WTC11 (cell line): ENCODE measurements at regions not wholly inside any gene's neighbourhood (a gene's known extent, or its start where the extent isn't known, plus 50 kb on each side); places are given as distances from the start of the nearest gene placed in this dataset.

Experiments
- ATAC-seq: fragments of 200-7000 bp; cut with Tn5 transposase; 2 replicates; pipeline ENCODE4 v1.10.0; 2021; ENCODE audit warnings: mild to moderate bottlenecking, moderate library complexity
- CTCF ChIA-PET: fragments of 300-600 bp; sonication (Branson Sonifier 250); formaldehyde crosslinking; loops from one replicate; lab custom pipeline; 2021; ENCODE audit warnings: antibody characterized with exemption; lab: Charles Lee
- POLR2A ChIA-PET: fragments of 350-600 bp; sonication (Branson Sonifier 250); formaldehyde crosslinking; loops from one replicate; lab custom pipeline; 2021; ENCODE audit warnings: antibody characterized with exemption; lab: Charles Lee
- DNase-seq: peaks from one replicate; pipeline ENCODE4 v3.0.0; 2021; ENCODE audit warnings: low spot score
- H3K27ac Mint-ChIP-seq: 2 replicates; pipeline ENCODE4 v1.8.0; 2021; ENCODE audit warnings: mixed read lengths
- H3K27me3 Mint-ChIP-seq: 2 replicates; pipeline ENCODE4 v1.8.0; 2021; ENCODE audit warnings: low read depth, mild to moderate bottlenecking, moderate library complexity, mixed read lengths
- H3K36me3 Mint-ChIP-seq: 2 replicates; pipeline ENCODE4 v1.8.0; 2021; ENCODE audit warnings: mixed read lengths
- H3K4me1 Mint-ChIP-seq: 2 replicates; pipeline ENCODE4 v1.8.0; 2022; ENCODE audit warnings: mixed read lengths
- H3K4me3 Mint-ChIP-seq: 2 replicates; pipeline ENCODE4 v1.8.0; 2021; ENCODE audit warnings: mild to moderate bottlenecking, moderate library complexity, mixed read lengths
- H3K9me3 Mint-ChIP-seq: 2 replicates; pipeline ENCODE4 v1.8.0; 2021; ENCODE audit warnings: mixed read lengths
- CBFB ChIP-seq: sonication (generic); formaldehyde crosslinking; IDR thresholded peaks from 2 replicates; pipeline ENCODE4 v1.8.1; 2022; ENCODE audit warnings: mild to moderate bottlenecking, low read depth, missing genetic modification reagents
- CREB1 ChIP-seq: sonication (generic); formaldehyde crosslinking; IDR thresholded peaks from 2 replicates; pipeline ENCODE4 v1.8.0; 2023; ENCODE audit warnings: mild to moderate bottlenecking, missing genetic modification reagents
- FOXJ3 ChIP-seq: sonication (generic); formaldehyde crosslinking; IDR thresholded peaks from 2 replicates; pipeline ENCODE4 v1.9.0; 2021; ENCODE audit warnings: missing genetic modification reagents, mild to moderate bottlenecking, borderline replicate concordance
- FOXK1 ChIP-seq: sonication (generic); formaldehyde crosslinking; IDR thresholded peaks from 2 replicates; pipeline ENCODE4 v1.8.0; 2022; ENCODE audit warnings: mild to moderate bottlenecking, moderate library complexity, missing genetic modification reagents
- FOXP1 ChIP-seq: sonication (generic); formaldehyde crosslinking; IDR thresholded peaks from 2 replicates; pipeline ENCODE4 v1.8.0; 2022; ENCODE audit warnings: missing genetic modification reagents, mild to moderate bottlenecking, moderate library complexity, borderline replicate concordance
- HMGA2 ChIP-seq: fragments of 250-450 bp; sonication (Bioruptor Pico); IDR thresholded peaks from 2 replicates; pipeline ENCODE4 v1.4.0; 2021; ENCODE audit warnings: mild to moderate bottlenecking, moderate library complexity
- PRRX2 ChIP-seq: fragments of 250-450 bp; sonication (Bioruptor Pico); IDR thresholded peaks from 2 replicates; pipeline ENCODE4 v1.8.0; 2021; ENCODE audit warnings: mild to moderate bottlenecking
- RELA ChIP-seq: sonication (generic); formaldehyde crosslinking; IDR thresholded peaks from 2 replicates; pipeline ENCODE4 v1.8.1; 2022; ENCODE audit warnings: missing genetic modification reagents, mild to moderate bottlenecking, borderline replicate concordance
- RORB ChIP-seq: fragments of 250-450 bp; sonication (Bioruptor Pico); IDR thresholded peaks from 2 replicates; pipeline ENCODE4 v1.9.0; 2021; ENCODE audit warnings: mild to moderate bottlenecking
- SMAD4 ChIP-seq: sonication (generic); formaldehyde crosslinking; IDR thresholded peaks from 2 replicates; pipeline ENCODE4 v1.8.0; 2022; ENCODE audit warnings: mild to moderate bottlenecking, missing genetic modification reagents
- TEAD4 ChIP-seq: sonication (generic); formaldehyde crosslinking; IDR thresholded peaks from 2 replicates; pipeline ENCODE4 v1.8.0; 2022; ENCODE audit warnings: mild to moderate bottlenecking, missing genetic modification reagents
- ZBTB21 ChIP-seq: sonication (generic); formaldehyde crosslinking; IDR thresholded peaks from 2 replicates; pipeline ENCODE4 v1.8.1; 2023; ENCODE audit warnings: mild to moderate bottlenecking, missing genetic modification reagents, borderline replicate concordance
- ZNF281 ChIP-seq: sonication (generic); formaldehyde crosslinking; IDR thresholded peaks from 2 replicates; pipeline ENCODE4 v1.8.0; 2023; ENCODE audit warnings: mild to moderate bottlenecking, missing genetic modification reagents
- TF ChIP-seq, protein P1 (sequence below): fragments of 250-450 bp; sonication (Bioruptor Pico); conservative IDR thresholded peaks from 2 replicates; pipeline ENCODE4 v1.9.0; 2021; ENCODE audit warnings: mild to moderate bottlenecking
- TF ChIP-seq, protein P2 (sequence below): fragments of 250-450 bp; sonication (Bioruptor Pico); IDR thresholded peaks from 2 replicates; pipeline ENCODE4 v2.1.2; 2022; ENCODE audit warnings: mild to moderate bottlenecking, moderate library complexity
- TF ChIP-seq, protein P3 (sequence below): sonication (generic); formaldehyde crosslinking; IDR thresholded peaks from 2 replicates; pipeline ENCODE4 v1.8.1; 2022; ENCODE audit warnings: low read depth, mild to moderate bottlenecking, moderate library complexity, missing genetic modification reagents, borderline replicate concordance
- TF ChIP-seq, protein P4 (sequence below): sonication (generic); formaldehyde crosslinking; IDR thresholded peaks from 2 replicates; pipeline ENCODE4 v1.8.1; 2022; ENCODE audit warnings: low read depth, missing genetic modification reagents, borderline replicate concordance
- TF ChIP-seq, protein P5 (sequence below): sonication (generic); formaldehyde crosslinking; IDR thresholded peaks from 2 replicates; pipeline ENCODE4 v1.8.1; 2022; ENCODE audit warnings: mild to moderate bottlenecking, moderate library complexity, missing genetic modification reagents

DNA sequence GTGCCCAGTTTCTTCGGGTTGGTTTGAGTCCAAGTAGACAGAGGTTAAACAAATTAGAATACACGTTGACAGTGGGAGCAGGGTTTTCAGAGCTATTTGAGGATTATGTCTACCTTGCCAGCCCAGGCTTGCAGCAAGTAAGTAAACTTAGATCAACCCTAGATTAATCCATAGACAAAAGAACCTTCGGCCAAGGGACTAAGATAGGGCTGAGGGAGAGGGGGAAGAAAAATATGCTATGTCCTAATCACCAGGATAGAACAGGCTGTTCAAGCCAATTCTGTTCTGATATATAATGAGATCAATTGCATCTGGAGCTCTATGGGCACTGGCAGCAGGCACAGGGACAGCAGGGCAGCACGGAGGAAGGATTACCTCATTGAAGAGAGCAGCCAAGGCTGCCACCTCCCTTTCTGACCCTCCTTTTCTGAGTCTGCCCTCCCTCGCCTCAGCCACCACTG lies 377.7 kb downstream of the PIK3R1 start (continued):
- TF ChIP-seq, protein P1, sequence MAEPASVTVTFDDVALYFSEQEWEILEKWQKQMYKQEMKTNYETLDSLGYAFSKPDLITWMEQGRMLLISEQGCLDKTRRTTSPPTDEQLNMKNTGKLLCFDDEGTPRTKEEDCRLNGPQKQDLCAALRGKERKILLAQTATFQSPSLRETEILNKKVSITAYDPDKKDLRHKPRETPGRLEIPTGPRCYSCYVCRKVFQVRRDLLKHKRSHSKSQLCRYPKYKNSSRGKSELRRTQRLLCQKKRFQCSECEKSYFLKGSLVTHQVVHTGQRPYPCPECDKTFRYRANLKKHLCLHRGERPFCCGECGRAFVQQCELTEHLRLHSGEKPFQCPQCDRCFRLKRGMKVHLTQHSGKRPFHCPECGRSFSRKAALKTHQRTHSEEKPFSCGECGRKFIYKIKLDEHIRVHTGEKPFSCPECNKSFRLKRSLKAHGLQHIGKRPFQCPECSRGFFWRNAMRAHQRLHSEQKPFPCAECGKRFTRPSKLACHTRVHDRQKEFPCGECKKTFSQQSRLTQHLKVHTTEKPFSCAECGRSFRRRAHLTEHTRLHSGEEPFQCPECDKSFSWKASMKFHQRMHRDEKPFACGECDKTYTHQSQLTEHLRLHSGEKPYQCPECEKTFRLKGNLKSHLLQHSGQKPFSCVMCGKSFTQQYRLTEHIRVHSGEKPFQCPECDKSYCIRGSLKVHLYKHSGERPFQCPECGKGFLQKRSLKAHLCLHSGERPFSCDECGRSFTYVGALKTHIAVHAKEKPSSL (CRISPR knock-in tag) = no peak
- TF ChIP-seq HMGA2 (CRISPR knock-in tag) = no peak
- TF ChIP-seq, protein P2, sequence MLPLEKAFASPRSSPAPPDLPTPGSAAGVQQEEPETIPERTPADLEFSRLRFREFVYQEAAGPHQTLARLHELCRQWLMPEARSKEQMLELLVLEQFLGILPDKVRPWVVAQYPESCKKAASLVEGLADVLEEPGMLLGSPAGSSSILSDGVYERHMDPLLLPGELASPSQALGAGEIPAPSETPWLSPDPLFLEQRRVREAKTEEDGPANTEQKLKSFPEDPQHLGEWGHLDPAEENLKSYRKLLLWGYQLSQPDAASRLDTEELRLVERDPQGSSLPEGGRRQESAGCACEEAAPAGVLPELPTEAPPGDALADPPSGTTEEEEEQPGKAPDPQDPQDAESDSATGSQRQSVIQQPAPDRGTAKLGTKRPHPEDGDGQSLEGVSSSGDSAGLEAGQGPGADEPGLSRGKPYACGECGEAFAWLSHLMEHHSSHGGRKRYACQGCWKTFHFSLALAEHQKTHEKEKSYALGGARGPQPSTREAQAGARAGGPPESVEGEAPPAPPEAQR (CRISPR knock-in tag) = no peak

- peaks cover 36% of the 10 kb centered on the region for H3K9me3 Mint-ChIP-seq
- ChIA-PET CTCF (no interaction called here), POLR2A (no interaction called here)
- no peak for TF ChIP-seq RORB (CRISPR knock-in tag)
- no peak for TF ChIP-seq ZBTB21 (CRISPR knock-in tag)
- TF ChIP-seq TEAD4 (CRISPR knock-in tag) = no peak
- TF ChIP-seq RELA (CRISPR knock-in tag) = no peak
- no peak for TF ChIP-seq CREB1
- TF ChIP-seq CBFB (CRISPR knock-in tag) = no peak
- TF ChIP-seq, protein P3, sequence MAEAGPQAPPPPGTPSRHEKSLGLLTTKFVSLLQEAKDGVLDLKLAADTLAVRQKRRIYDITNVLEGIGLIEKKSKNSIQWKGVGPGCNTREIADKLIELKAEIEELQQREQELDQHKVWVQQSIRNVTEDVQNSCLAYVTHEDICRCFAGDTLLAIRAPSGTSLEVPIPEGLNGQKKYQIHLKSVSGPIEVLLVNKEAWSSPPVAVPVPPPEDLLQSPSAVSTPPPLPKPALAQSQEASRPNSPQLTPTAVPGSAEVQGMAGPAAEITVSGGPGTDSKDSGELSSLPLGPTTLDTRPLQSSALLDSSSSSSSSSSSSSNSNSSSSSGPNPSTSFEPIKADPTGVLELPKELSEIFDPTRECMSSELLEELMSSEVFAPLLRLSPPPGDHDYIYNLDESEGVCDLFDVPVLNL (CRISPR knock-in tag) = no peak
- no peak for TF ChIP-seq PRRX2 (CRISPR knock-in tag)
- no peak for TF ChIP-seq FOXP1 (CRISPR knock-in tag)
- TF ChIP-seq, protein P4, sequence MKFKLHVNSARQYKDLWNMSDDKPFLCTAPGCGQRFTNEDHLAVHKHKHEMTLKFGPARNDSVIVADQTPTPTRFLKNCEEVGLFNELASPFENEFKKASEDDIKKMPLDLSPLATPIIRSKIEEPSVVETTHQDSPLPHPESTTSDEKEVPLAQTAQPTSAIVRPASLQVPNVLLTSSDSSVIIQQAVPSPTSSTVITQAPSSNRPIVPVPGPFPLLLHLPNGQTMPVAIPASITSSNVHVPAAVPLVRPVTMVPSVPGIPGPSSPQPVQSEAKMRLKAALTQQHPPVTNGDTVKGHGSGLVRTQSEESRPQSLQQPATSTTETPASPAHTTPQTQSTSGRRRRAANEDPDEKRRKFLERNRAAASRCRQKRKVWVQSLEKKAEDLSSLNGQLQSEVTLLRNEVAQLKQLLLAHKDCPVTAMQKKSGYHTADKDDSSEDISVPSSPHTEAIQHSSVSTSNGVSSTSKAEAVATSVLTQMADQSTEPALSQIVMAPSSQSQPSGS (CRISPR knock-in tag) = no peak
- no peak for TF ChIP-seq FOXK1 (CRISPR knock-in tag)
- TF ChIP-seq FOXJ3 (CRISPR knock-in tag) = no peak
- no peak for TF ChIP-seq ZNF281 (CRISPR knock-in tag)
- TF ChIP-seq SMAD4 (CRISPR knock-in tag) = no peak
- TF ChIP-seq, protein P5, sequence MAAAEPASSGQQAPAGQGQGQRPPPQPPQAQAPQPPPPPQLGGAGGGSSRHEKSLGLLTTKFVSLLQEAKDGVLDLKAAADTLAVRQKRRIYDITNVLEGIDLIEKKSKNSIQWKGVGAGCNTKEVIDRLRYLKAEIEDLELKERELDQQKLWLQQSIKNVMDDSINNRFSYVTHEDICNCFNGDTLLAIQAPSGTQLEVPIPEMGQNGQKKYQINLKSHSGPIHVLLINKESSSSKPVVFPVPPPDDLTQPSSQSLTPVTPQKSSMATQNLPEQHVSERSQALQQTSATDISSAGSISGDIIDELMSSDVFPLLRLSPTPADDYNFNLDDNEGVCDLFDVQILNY (CRISPR knock-in tag) = no peak
- no peak for ATAC-seq
- H3K27me3 Mint-ChIP-seq = no peaks in the 10 kb centered on the region; the same call in 1 of the 2 replicates
- H3K27ac Mint-ChIP-seq = no peak overlapping the region
- DNase-seq = no peak
- H3K4me3 Mint-ChIP-seq = no peak overlapping the region
- H3K36me3 Mint-ChIP-seq = peaks cover 6% of the 10 kb centered on the region
- peaks cover 1% of the 10 kb centered on the region; the same call in 1 of the 2 replicates for H3K4me1 Mint-ChIP-seq
Observed at GRCh38 chr5:68612972-68613371, 397.4 kb downstream of the PIK3R1 start.
